ENCODE measurements at regions not wholly inside any gene's neighbourhood (a gene's known extent, or its start where the extent isn't known, plus 50 kb on each side); places are given as distances from the start of the nearest gene placed in this dataset.

DNA sequence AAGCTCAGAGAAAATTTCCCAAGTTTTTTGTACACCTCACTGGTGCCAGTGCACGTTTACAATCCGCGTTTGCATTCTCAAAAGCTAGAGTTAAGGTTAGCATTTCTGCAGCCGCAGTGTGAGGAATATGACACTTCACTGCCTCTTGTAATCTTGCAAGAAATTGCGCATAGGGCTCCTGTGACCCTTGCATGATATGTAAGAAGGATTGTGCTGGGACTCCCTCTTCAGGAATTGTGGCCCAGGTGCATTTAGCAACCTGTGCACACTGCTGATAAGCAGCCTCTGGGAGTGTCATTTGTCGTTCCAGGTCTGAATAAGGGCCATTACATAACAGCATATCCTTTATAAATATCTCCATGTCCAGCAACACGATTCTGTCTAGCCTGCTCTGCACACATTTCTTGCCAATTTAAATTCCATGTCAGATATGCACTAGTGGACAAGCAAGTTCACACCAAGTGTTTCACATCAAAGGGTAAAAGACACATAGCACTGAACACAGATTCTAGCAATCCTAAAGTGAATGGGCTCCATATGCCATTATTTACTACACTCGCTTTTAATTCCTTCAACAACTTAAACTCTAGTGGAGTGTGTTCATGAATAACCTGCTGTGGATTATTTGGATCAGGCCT is 69.2 kb upstream of the INCENP start (continued):
- TF ChIP-seq RBM15 (IDR thresholded peaks at IDR 0.05; ENCODE audit: insufficient read depth, low read length) (no peak), MAFK (IDR thresholded peaks at IDR 0.05; ENCODE audit: low read length) (0 out of 2 replicates have a peak, but pooled peaks have one; percentile 14), COPS2 (conservative IDR thresholded peaks at IDR 0.05) (no peak), SP1 (CRISPR knock-in tag; IDR thresholded peaks at IDR 0.05) (peak; percentile 62; the same call in 1 of the 2 replicates), TAL1 (IDR thresholded peaks at IDR 0.05) (peak; percentile 61), ZNF431 (CRISPR knock-in tag; IDR thresholded peaks at IDR 0.05) (no peak), SMARCC2 (IDR thresholded peaks at IDR 0.05; ENCODE audit: low read depth) (no peak), GABPB1 (CRISPR knock-in tag; IDR thresholded peaks at IDR 0.05) (peak; percentile 25; the same call in 1 of the 2 replicates), NR2C2 (CRISPR knock-in tag; IDR thresholded peaks at IDR 0.05) (no peak), NR2C2 (tag; IDR thresholded peaks at IDR 0.05) (0 out of 2 replicates have a peak, but pooled peaks have one; percentile 47), LEF1 (IDR thresholded peaks at IDR 0.05) (0 out of 2 replicates have a peak, but pooled peaks have one; percentile 14), KAT8 (IDR thresholded peaks at IDR 0.05; ENCODE audit: low read depth) (no peak), EP400 (IDR thresholded peaks at IDR 0.05) (peak; percentile 56; the same call in 1 of the 2 replicates), ETV5 (CRISPR knock-in tag; IDR thresholded peaks at IDR 0.05; ENCODE audit: low read depth) (no peak), ATF7 (IDR thresholded peaks at IDR 0.05) (peak; percentile 57), ZNF75A (CRISPR knock-in tag; IDR thresholded peaks at IDR 0.05) (no peak), KLF16 (IDR thresholded peaks at IDR 0.05) (peak; percentile 70), CBFA2T3 (IDR thresholded peaks at IDR 0.05) (peak; percentile 59), TRIM24 (IDR thresholded peaks at IDR 0.05) (peak; percentile 49 to 84), SRSF1 (IDR thresholded peaks at IDR 0.05; ENCODE audit: low read depth, low read length) (no peak), ZSCAN29 (IDR thresholded peaks at IDR 0.05) (no peak)
- TF ChIP-seq, protein P1, sequence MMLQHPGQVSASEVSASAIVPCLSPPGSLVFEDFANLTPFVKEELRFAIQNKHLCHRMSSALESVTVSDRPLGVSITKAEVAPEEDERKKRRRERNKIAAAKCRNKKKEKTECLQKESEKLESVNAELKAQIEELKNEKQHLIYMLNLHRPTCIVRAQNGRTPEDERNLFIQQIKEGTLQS (IDR thresholded peaks at IDR 0.05) = peak; percentile 41; the same call in 1 of the 2 replicates
- TF ChIP-seq, protein P1 (CRISPR knock-in tag; conservative IDR thresholded peaks at IDR 0.05) = no peak
- TF ChIP-seq, protein P2, sequence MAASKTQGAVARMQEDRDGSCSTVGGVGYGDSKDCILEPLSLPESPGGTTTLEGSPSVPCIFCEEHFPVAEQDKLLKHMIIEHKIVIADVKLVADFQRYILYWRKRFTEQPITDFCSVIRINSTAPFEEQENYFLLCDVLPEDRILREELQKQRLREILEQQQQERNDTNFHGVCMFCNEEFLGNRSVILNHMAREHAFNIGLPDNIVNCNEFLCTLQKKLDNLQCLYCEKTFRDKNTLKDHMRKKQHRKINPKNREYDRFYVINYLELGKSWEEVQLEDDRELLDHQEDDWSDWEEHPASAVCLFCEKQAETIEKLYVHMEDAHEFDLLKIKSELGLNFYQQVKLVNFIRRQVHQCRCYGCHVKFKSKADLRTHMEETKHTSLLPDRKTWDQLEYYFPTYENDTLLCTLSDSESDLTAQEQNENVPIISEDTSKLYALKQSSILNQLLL (CRISPR knock-in tag; IDR thresholded peaks at IDR 0.05; ENCODE audit: borderline replicate concordance) = no peak
